Suprapubic skin (tissue), 4 donors: ENCODE measurements at regions not wholly inside any gene's neighbourhood (a gene's known extent, or its start where the extent isn't known, plus 50 kb on each side); places are given as distances from the start of the nearest gene placed in this dataset.
"Not testable (repeated sequence)": the region's sequence is repeated elsewhere in the genome, so short reads cannot be mapped to it uniquely, and the experiment has no call there.

ENCODE experiments used
- DNase-seq, 2 donors: peaks; one replicate each; pipeline ENCODE4 v3.0.0-alpha.2; 2019; ENCODE audit warnings: low spot score in 2 of 2
- H3K27ac ChIP-seq: fragments of 200-600 bp; sonication (generic); one replicate; pipeline ENCODE4 v1.5.1; 2019
- H3K27me3 ChIP-seq: fragments of 200-600 bp; sonication (generic); one replicate; pipeline ENCODE4 v1.5.1; 2019
- H3K36me3 ChIP-seq: fragments of 200-600 bp; sonication (generic); one replicate; pipeline ENCODE4 v1.5.1; 2019
- H3K4me1 ChIP-seq: fragments of 200-600 bp; sonication (generic); one replicate; pipeline ENCODE4 v1.5.1; 2019
- H3K4me3 ChIP-seq: fragments of 200-600 bp; sonication (generic); one replicate; pipeline ENCODE4 v1.5.1; 2019; ENCODE audit warnings: mild to moderate bottlenecking
- H3K9me3 ChIP-seq: fragments of 200-600 bp; sonication (generic); one replicate; pipeline ENCODE4 v1.5.1; 2019
- CTCF ChIP-seq, 2 donors: fragments of 200-600 bp in 1 of 2; fragments of 450-650 bp in 1 of 2; sonication (generic) in 1 of 2; IDR thresholded peaks; one replicate each; pipeline ENCODE4 v1.5.1; 2016 to 2019; ENCODE audit warnings: antibody characterized with exemption in 2 of 2, mild to moderate bottlenecking in 1 of 2, moderate library complexity in 1 of 2
- EP300 ChIP-seq: sonication (generic); formaldehyde crosslinking; IDR thresholded peaks from one replicate; pipeline ENCODE4 v1.6.1; 2017; ENCODE audit warnings: antibody characterized with exemption
- POLR2A ChIP-seq, 2 donors: fragments of 450-650 bp; IDR thresholded peaks; one replicate each; pipeline ENCODE4 v1.6.1; 2017; ENCODE audit warnings: antibody characterized with exemption in 2 of 2, mild to moderate bottlenecking in 2 of 2, moderate library complexity in 2 of 2
- POLR2AphosphoS5 ChIP-seq, 3 donors: sonication (generic); formaldehyde crosslinking; IDR thresholded peaks; one replicate each; pipeline ENCODE4 v1.6.1; 2017; ENCODE audit warnings: antibody characterized with exemption in 3 of 3
- WGBS: methylation state at CpG from one replicate; pipeline ENCODE4 v1.1.5; 2018; 5-methylcytosine and 5-hydroxymethylcytosine counted together

GRCh38 chr15:81781395-81781794 is 264.4 kb downstream of the MEX3B start:
- 69% methylated on average over 2 of the region's 2 CpGs for WGBS
- Histone ChIP-seq H3K27ac (no peak overlapping the region), H3K36me3 (no peaks in the 10 kb centered on the region), H3K4me3 (no peak overlapping the region), H3K27me3 (no peaks in the 10 kb centered on the region), H3K9me3 (no peaks in the 10 kb centered on the region), H3K4me1 (no peaks in the 10 kb centered on the region)
- DNase-seq = peak in 1 of 2 donors; percentile 13
- TF ChIP-seq EP300 (no peak), POLR2AphosphoS5 (IDR thresholded peaks at IDR 0.05) (no peak), CTCF (IDR thresholded peaks at IDR 0.05) (no peak), POLR2A (IDR thresholded peaks at IDR 0.05) (no peak)

GRCh38 chr15:81780966-81781365 is 264.9 kb downstream of the MEX3B start:
- Histone ChIP-seq H3K36me3 (no peaks in the 10 kb centered on the region), H3K27me3 (no peaks in the 10 kb centered on the region), H3K4me3 (no peak overlapping the region), H3K9me3 (no peaks in the 10 kb centered on the region), H3K27ac (no peak overlapping the region), H3K4me1 (no peaks in the 10 kb centered on the region)
- TF ChIP-seq POLR2AphosphoS5 (IDR thresholded peaks at IDR 0.05) (no peak), EP300 (no peak), CTCF (IDR thresholded peaks at IDR 0.05) (no peak), POLR2A (IDR thresholded peaks at IDR 0.05) (no peak)
- DNase-seq = peak in 1 of 2 donors; percentile 8

GRCh38 chr15:81779181-81779580 is 266.6 kb downstream of the MEX3B start:
- DNase-seq = no peak
- no peak for TF ChIP-seq EP300
- no peak for TF ChIP-seq POLR2A (IDR thresholded peaks at IDR 0.05)
- TF ChIP-seq POLR2AphosphoS5 (IDR thresholded peaks at IDR 0.05) = no peak
- no peak for TF ChIP-seq CTCF (IDR thresholded peaks at IDR 0.05)

GRCh38 chr15:81777546-81777945 is 268.3 kb downstream of the MEX3B start:
- Histone ChIP-seq H3K9me3 (no peaks in the 10 kb centered on the region), H3K27me3 (no peaks in the 10 kb centered on the region), H3K36me3 (no peaks in the 10 kb centered on the region), H3K4me3 (no peak overlapping the region), H3K4me1 (no peaks in the 10 kb centered on the region), H3K27ac (no peak overlapping the region)
- TF ChIP-seq POLR2AphosphoS5 (IDR thresholded peaks at IDR 0.05) (no peak), EP300 (no peak), CTCF (IDR thresholded peaks at IDR 0.05) (no peak), POLR2A (IDR thresholded peaks at IDR 0.05) (no peak)
- 89% methylated on average over 1 of the region's 1 CpG for WGBS
- DNase-seq = peak in 1 of 2 donors; percentile 43

More at GRCh38 chr15:81779181-81779580, 266.6 kb downstream of the MEX3B start:
- H3K27me3 ChIP-seq = no peaks in the 10 kb centered on the region
- H3K27ac ChIP-seq = no peak overlapping the region
- 76% methylated on average over 2 of the region's 2 CpGs for WGBS
- H3K36me3 ChIP-seq = no peaks in the 10 kb centered on the region
- H3K4me1 ChIP-seq = no peaks in the 10 kb centered on the region
- no peak overlapping the region for H3K4me3 ChIP-seq
- H3K9me3 ChIP-seq = no peaks in the 10 kb centered on the region

GRCh38 chr15:81776976-81777375 is 268.8 kb downstream of the MEX3B start:
- H3K36me3 ChIP-seq = no peaks in the 10 kb centered on the region
- TF ChIP-seq POLR2AphosphoS5 (IDR thresholded peaks at IDR 0.05) (no peak), CTCF (IDR thresholded peaks at IDR 0.05) (no peak), POLR2A (IDR thresholded peaks at IDR 0.05) (no peak), EP300 (no peak)
- peak in 1 of 2 donors; percentile 34 for DNase-seq
- no peaks in the 10 kb centered on the region for H3K27me3 ChIP-seq
- H3K27ac ChIP-seq = no peak overlapping the region
- 61% methylated on average over 7 of the region's 7 CpGs for WGBS
- no peak overlapping the region for H3K4me3 ChIP-seq
- no peaks in the 10 kb centered on the region for H3K9me3 ChIP-seq
- H3K4me1 ChIP-seq = no peaks in the 10 kb centered on the region

GRCh38 chr15:81775779-81776178 is 270.0 kb downstream of the MEX3B start:
- not testable (repeated sequence) for H3K4me3 ChIP-seq, H3K9me3 ChIP-seq
- 96% methylated on average over 4 of the region's 4 CpGs for WGBS

More at GRCh38 chr15:81775779-81776178, 270.0 kb downstream of the MEX3B start:
- H3K27ac ChIP-seq, DNase-seq, H3K27me3 ChIP-seq, H3K36me3 ChIP-seq, H3K4me1 ChIP-seq: not testable (repeated sequence)
